HG03025 (cell line): ENCODE measurements at regions not wholly inside any gene's neighbourhood (a gene's known extent, or its start where the extent isn't known, plus 50 kb on each side); places are given as distances from the start of the nearest gene placed in this dataset.
"Not testable (repeated sequence)": the region's sequence is repeated elsewhere in the genome, so short reads cannot be mapped to it uniquely, and the experiment has no call there.

Experiments used
- ATAC-seq: cut with Tn5 transposase; IDR thresholded peaks from one replicate; pipeline ENCODE4 v1.9.1; 2021; ENCODE audit warnings: mild to moderate bottlenecking, moderate library complexity; ENCODE audit not compliant: unreplicated experiment, low FRiP score

- no peak for ATAC-seq
Observed at GRCh38 chr3:87624860-87625259, 348.5 kb upstream of the POU1F1 start.

GRCh38 chr3:87621667-87622066 lies 345.3 kb upstream of the POU1F1 start:
- no peak for ATAC-seq

GRCh38 chr3:87615506-87615905 lies 339.1 kb upstream of the POU1F1 start:
- no peak for ATAC-seq

GRCh38 chr3:87614998-87615397 lies 338.6 kb upstream of the POU1F1 start:
- ATAC-seq = no peak

- ATAC-seq = no peak
Observed at GRCh38 chr3:87607234-87607633, 330.9 kb upstream of the POU1F1 start.

GRCh38 chr3:87595798-87596197 lies 319.4 kb upstream of the POU1F1 start:
- ATAC-seq = no peak

- no peak for ATAC-seq
Observed at GRCh38 chr3:87581240-87581639, 304.9 kb upstream of the POU1F1 start.

GRCh38 chr3:87576752-87577151 lies 300.4 kb upstream of the POU1F1 start:
- no peak for ATAC-seq

- no peak for ATAC-seq
Observed at GRCh38 chr3:87575550-87575949, 299.2 kb upstream of the POU1F1 start.

GRCh38 chr3:87568331-87568730 lies 291.9 kb upstream of the POU1F1 start:
- ATAC-seq = no peak

- no peak for ATAC-seq
Observed at GRCh38 chr3:87564438-87564837, 288.1 kb upstream of the POU1F1 start.

- no peak for ATAC-seq
Observed at GRCh38 chr3:87563712-87564111, 287.3 kb upstream of the POU1F1 start.

GRCh38 chr3:87558492-87558891 lies 282.1 kb upstream of the POU1F1 start:
- no peak for ATAC-seq

GRCh38 chr3:87555290-87555689 lies 278.9 kb upstream of the POU1F1 start:
- no peak for ATAC-seq

- no peak for ATAC-seq
Observed at GRCh38 chr3:87553058-87553457, 276.7 kb upstream of the POU1F1 start.

- ATAC-seq = no peak
Observed at GRCh38 chr3:87550892-87551291, 274.5 kb upstream of the POU1F1 start.

- no peak for ATAC-seq
Observed at GRCh38 chr3:87549208-87549607, 272.8 kb upstream of the POU1F1 start.

- no peak for ATAC-seq
Observed at GRCh38 chr3:87548271-87548670, 271.9 kb upstream of the POU1F1 start.

GRCh38 chr3:87546216-87546615 lies 269.8 kb upstream of the POU1F1 start:
- no peak for ATAC-seq

- not testable (repeated sequence) for ATAC-seq
Observed at GRCh38 chr3:87543408-87543807, 267.0 kb upstream of the POU1F1 start.

- no peak for ATAC-seq
Observed at GRCh38 chr3:87541723-87542122, 265.3 kb upstream of the POU1F1 start.

- ATAC-seq = not testable (repeated sequence)
Observed at GRCh38 chr3:87538722-87539121, 262.3 kb upstream of the POU1F1 start.

- no peak for ATAC-seq
Observed at GRCh38 chr3:87509401-87509800, 233.0 kb upstream of the POU1F1 start.
